Small intestine (tissue), 7 donors: ENCODE measurements at regions not wholly inside any gene's neighbourhood (a gene's known extent, or its start where the extent isn't known, plus 50 kb on each side); places are given as distances from the start of the nearest gene placed in this dataset.
"Not testable (repeated sequence)": the region's sequence is repeated elsewhere in the genome, so short reads cannot be mapped to it uniquely, and the experiment has no call there.

Experiments
- DNase-seq, 2 donors: peaks; one replicate each; pipeline versions ENCODE4 v3.0.0 to v3.0.0-alpha.2; 2013
- FAIRE-seq: peaks from 2 replicates; lab custom pipeline; 2012; peaks lifted over from hg19 to GRCh38; lab: Jason Lieb, UNC
- H3K27ac ChIP-seq, 3 donors: one replicate each; pipeline ENCODE4 v1.5.1; 2013; ENCODE audit warnings: low read length in 2 of 3, mild to moderate bottlenecking in 2 of 3, control low read depth in 1 of 3, inconsistent platforms in 1 of 3, low read depth in 1 of 3, moderate library complexity in 1 of 3
- H3K27me3 ChIP-seq, 3 donors: one replicate each; pipeline ENCODE4 v1.6.1; 2013; ENCODE audit warnings: low read length in 3 of 3, inconsistent platforms in 1 of 3; ENCODE audit not compliant: control insufficient read depth in 3 of 3, insufficient read depth in 3 of 3
- H3K36me3 ChIP-seq, 3 donors: one replicate each; pipeline ENCODE4 v1.6.1; 2013; ENCODE audit warnings: low read length in 3 of 3, inconsistent platforms in 1 of 3, low read depth in 1 of 3, mild to moderate bottlenecking in 1 of 3, moderate library complexity in 1 of 3; ENCODE audit not compliant: control insufficient read depth in 3 of 3, insufficient read depth in 2 of 3
- H3K4me1 ChIP-seq, 3 donors: one replicate each; pipeline ENCODE4 v1.6.1; 2013; ENCODE audit warnings: low read length in 2 of 3, inconsistent platforms in 1 of 3, low read depth in 1 of 3, mild to moderate bottlenecking in 1 of 3, moderate library complexity in 1 of 3; ENCODE audit not compliant: control insufficient read depth in 3 of 3, insufficient read depth in 2 of 3
- H3K4me3 ChIP-seq, 3 donors: one replicate each; pipeline ENCODE4 v1.5.1; 2013; ENCODE audit warnings: low read length in 3 of 3, control low read depth in 1 of 3, inconsistent platforms in 1 of 3, low read depth in 1 of 3, mild to moderate bottlenecking in 1 of 3, moderate library complexity in 1 of 3
- H3K9me3 ChIP-seq, 2 donors: one replicate each; pipeline ENCODE4 v1.6.1; 2013; ENCODE audit warnings: low read depth in 1 of 2, low read length in 1 of 2; ENCODE audit not compliant: control insufficient read depth in 2 of 2, insufficient read depth in 1 of 2
- whole genome bisulfite sequencing, 3 donors: extraction: QIAGEN DNeasy Blood & Tissue Kit; methylation state at CpG; one replicate each; pipeline ENCODE4 v1.1.7; 2013; 5-methylcytosine and 5-hydroxymethylcytosine counted together
- donor health status: healthy with polysubstance abuse.
- donor health status: control.
- donor health status: control.
- donor health status: Bipolar disorder and iron deficiency.
- donor health status: healthy.

- 82 to 88% (median 87%) methylated on average over 20 of the region's 20 CpGs for WGBS, 3 donors
- no peak for DNase-seq
- FAIRE-seq: no peak
Observed at GRCh38 chr3:194955979-194956696, 270.5 kb downstream of the FAM43A start.

GRCh38 chr3:194956697-194957396, 271.2 kb downstream of the FAM43A start:
- no peak for FAIRE-seq
- 82 to 90% (median 84%) methylated on average over 17 of the region's 17 CpGs for WGBS, 3 donors

More at GRCh38 chr3:194955979-194956696, 270.5 kb downstream of the FAM43A start:
- Histone ChIP-seq H3K4me1 (peaks cover 0 to 14% (median 3%) of the 10 kb centered on the region in 3 donors), H3K36me3 (no peaks in the 10 kb centered on the region), H3K4me3 (no peak overlapping the region), H3K9me3 (no peaks in the 10 kb centered on the region), H3K27ac (no peak overlapping the region), H3K27me3 (no peaks in the 10 kb centered on the region)

GRCh38 chr3:194957743-194958240, 272.1 kb downstream of the FAM43A start:
- no peak overlapping the region for H3K27ac ChIP-seq
- H3K4me1 ChIP-seq: peaks cover 0 to 12% (median 3%) of the 10 kb centered on the region in 3 donors
- DNase-seq (no peak), FAIRE-seq (no peak)
- WGBS, 3 donors: 68 to 77% (median 70%) methylated on average over 7 of the region's 7 CpGs
- no peak overlapping the region for H3K4me3 ChIP-seq
- H3K9me3 ChIP-seq: no peaks in the 10 kb centered on the region
- no peaks in the 10 kb centered on the region for H3K27me3 ChIP-seq
- no peaks in the 10 kb centered on the region for H3K36me3 ChIP-seq

More at GRCh38 chr3:194956697-194957396, 271.2 kb downstream of the FAM43A start:
- no peaks in the 10 kb centered on the region for H3K9me3 ChIP-seq
- no peak overlapping the region for H3K4me3 ChIP-seq
- no peaks in the 10 kb centered on the region for H3K36me3 ChIP-seq
- no peak overlapping the region for H3K27ac ChIP-seq
- H3K27me3 ChIP-seq: no peaks in the 10 kb centered on the region
- no peak for DNase-seq
- H3K4me1 ChIP-seq: peaks cover 0 to 14% (median 3%) of the 10 kb centered on the region in 3 donors

GRCh38 chr3:194959217-194959616, 273.5 kb downstream of the FAM43A start:
- no peak overlapping the region for H3K4me3 ChIP-seq
- DNase-seq: no peak
- H3K9me3 ChIP-seq: peaks cover 0 to 2% of the 10 kb centered on the region in 2 donors
- no peaks in the 10 kb centered on the region for H3K4me1 ChIP-seq
- H3K27me3 ChIP-seq: no peaks in the 10 kb centered on the region
- no peak for FAIRE-seq
- 73 to 84% (median 76%) methylated on average over 7 of the region's 7 CpGs for WGBS, 3 donors
- no peaks in the 10 kb centered on the region for H3K36me3 ChIP-seq
- H3K27ac ChIP-seq: no peak overlapping the region

DNA sequence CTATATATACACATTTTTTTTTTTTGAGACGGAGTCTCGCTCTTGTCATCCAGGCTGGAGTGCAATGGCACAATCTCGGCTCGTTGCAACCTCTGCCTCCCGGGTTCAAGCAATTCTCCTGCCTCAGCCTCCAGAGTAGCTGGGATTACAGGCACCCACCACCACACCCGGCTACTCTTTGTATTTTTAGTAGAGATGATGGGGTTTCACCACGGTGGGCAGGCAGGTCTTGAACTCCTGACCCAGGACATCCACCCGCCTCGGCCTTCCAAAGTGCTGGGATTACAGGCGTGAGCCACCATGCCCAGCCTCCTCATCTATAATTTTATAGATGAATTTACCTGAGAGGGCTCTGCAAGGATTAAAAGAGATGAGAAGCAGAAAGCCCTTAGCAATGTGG, 274.0 kb downstream of the FAM43A start:
- 90 to 93% (median 91%) methylated on average over 10 of the region's 10 CpGs for WGBS, 3 donors
- H3K4me1 ChIP-seq, H3K9me3 ChIP-seq, FAIRE-seq, H3K27me3 ChIP-seq, H3K27ac ChIP-seq, H3K4me3 ChIP-seq, DNase-seq, H3K36me3 ChIP-seq: not testable (repeated sequence)

DNA sequence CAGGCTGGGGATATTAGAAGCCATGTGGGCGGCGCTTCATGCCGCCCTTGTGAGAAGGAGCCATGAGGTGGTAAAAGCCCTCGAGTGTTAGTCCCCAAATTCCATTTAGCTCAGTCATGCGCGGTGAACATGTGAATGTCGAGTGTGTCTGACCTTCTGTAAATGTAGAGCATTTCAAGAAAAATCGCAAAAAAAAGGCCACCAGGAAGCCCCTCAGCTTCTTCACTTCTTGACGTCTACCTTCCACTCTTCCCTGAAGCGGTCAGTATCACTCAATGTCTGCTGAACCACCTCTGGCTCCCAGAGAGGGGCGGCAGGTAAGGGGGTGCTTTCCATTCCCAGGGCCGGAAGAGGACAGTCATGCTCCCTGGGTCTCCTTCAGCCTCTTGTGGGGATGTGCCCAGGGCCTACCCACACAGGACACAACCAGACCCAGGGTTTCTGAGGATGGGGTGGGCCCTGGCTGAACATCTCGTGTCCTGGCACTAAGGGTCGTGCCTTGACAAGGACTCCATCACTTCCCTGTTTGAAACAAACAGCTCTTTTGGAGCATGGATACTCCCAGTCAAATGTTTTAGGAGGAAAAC, 274.9 kb downstream of the FAM43A start:
- FAIRE-seq (no peak), DNase-seq (no peak)
- 83 to 87% (median 85%) methylated on average over 14 of the region's 14 CpGs for WGBS, 3 donors
- no peak overlapping the region for H3K4me3 ChIP-seq
- H3K27me3 ChIP-seq: no peaks in the 10 kb centered on the region
- no peaks in the 10 kb centered on the region for H3K4me1 ChIP-seq
- H3K27ac ChIP-seq: no peak overlapping the region
- no peaks in the 10 kb centered on the region for H3K36me3 ChIP-seq
- peaks cover 0 to 2% of the 10 kb centered on the region in 2 donors for H3K9me3 ChIP-seq

DNA sequence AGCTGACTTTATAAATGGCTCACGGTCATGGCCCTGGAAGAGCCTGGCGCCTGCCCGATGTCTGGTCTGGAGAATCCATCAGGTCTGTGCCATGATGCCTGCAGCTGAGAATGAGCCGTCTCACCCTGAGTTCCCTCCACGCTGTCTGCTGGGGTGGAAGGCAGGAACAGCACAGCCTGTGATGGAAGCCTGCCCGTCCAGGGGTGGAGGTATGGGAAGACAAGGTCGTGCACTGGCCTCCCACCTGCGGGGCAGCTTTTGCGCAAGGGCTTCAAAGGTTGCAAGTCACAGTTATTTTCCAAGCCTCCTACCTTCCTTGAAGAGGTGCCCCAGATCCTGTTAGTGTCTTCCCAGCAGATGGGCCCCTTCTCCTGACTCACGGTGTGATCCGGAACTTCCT, 275.5 kb downstream of the FAM43A start:
- Histone ChIP-seq H3K27ac (no peak overlapping the region), H3K9me3 (peaks cover 0 to 2% of the 10 kb centered on the region in 2 donors), H3K4me3 (no peak overlapping the region), H3K36me3 (no peaks in the 10 kb centered on the region), H3K4me1 (no peaks in the 10 kb centered on the region), H3K27me3 (no peaks in the 10 kb centered on the region)
- DNase-seq (no peak), FAIRE-seq (no peak)
- 81 to 92% (median 87%) methylated on average over 10 to 11 of the region's 11 CpGs for WGBS, 3 donors

DNA sequence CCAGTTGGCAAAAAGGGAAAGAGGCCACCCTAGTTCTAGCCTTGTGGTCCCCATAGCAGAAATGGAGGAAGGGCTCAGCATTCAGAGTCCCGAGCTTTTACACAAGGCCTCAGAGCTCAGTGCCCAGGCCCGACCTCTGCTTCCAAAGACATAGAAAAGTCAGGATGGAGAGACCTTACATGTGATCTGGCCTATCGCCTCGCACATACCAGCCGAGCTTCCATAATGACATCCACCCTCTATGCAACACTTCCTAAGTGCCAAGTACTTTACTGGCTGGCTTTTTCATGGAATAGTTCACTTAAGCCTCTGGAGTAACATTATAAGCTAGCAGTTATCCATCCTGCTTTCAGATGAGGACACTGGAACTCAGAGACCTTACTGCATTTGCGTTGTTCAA, 275.9 kb downstream of the FAM43A start:
- DNase-seq (no peak), FAIRE-seq (no peak)
- Histone ChIP-seq H3K4me1 (no peaks in the 10 kb centered on the region), H3K27me3 (no peaks in the 10 kb centered on the region), H3K4me3 (no peak overlapping the region), H3K9me3 (peaks cover 0 to 2% of the 10 kb centered on the region in 2 donors), H3K27ac (no peak overlapping the region), H3K36me3 (no peaks in the 10 kb centered on the region)
- WGBS, 3 donors: 87 to 94% (median 92%) methylated on average over 6 of the region's 6 CpGs
